Transverse colon (tissue), 4 donors: ENCODE measurements at regions not wholly inside any gene's neighbourhood (a gene's known extent, or its start where the extent isn't known, plus 50 kb on each side); places are given as distances from the start of the nearest gene placed in this dataset.

ENCODE experiments used
- EP300 ChIP-seq: sonication (generic); formaldehyde crosslinking; IDR thresholded peaks from one replicate; pipeline ENCODE4 v1.6.1; 2017; ENCODE audit warnings: antibody characterized with exemption, low read depth
- POLR2A ChIP-seq: fragments of 450-650 bp; IDR thresholded peaks from one replicate; pipeline ENCODE4 v1.6.1; 2016; ENCODE audit warnings: antibody characterized with exemption, mild to moderate bottlenecking, moderate library complexity
- POLR2AphosphoS5 ChIP-seq, 3 donors: sonication (generic); formaldehyde crosslinking; IDR thresholded peaks; one replicate each; pipeline ENCODE4 v1.6.1; 2016; ENCODE audit warnings: antibody characterized with exemption in 3 of 3
- TF ChIP-seq, protein P1 (sequence below), 5 experiments: fragments of 200-600 bp in 3 of 5; fragments of 450-650 bp in 2 of 5; sonication (generic) in 3 of 5; IDR thresholded peaks; 1 replicate in 2 of 5; 2 replicates in 3 of 5; pipeline ENCODE4 v1.5.1; 2016 to 2017; ENCODE audit warnings: antibody characterized with exemption in 5 of 5, inconsistent platforms in 3 of 5, mild to moderate bottlenecking in 2 of 5, moderate library complexity in 1 of 5

DNA sequence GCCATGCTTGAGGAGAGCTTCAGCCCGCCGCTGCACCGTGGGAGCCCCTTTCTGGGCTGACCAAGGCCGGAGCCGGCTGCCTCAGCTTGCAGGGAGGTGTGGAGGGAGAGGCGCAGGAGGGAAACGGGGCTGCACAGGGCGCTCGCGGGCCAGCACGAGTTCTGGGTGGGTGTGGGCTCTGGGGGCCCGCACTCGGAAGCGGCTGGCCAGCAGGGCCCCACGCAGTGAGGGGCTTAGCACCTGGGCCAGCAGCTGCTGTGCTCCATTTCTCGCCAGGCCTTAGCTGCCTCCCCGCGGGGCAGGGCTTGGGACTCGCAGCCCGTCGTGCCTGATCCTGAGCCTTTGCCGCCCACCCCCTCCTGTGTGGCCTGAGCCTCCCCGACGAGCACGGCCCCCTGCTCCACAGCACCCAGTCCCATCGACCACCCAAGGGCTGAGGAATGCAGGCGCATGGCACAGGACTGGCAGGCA, 1554.0 kb downstream of the KCNT2 start:
- TF ChIP-seq, protein P1, sequence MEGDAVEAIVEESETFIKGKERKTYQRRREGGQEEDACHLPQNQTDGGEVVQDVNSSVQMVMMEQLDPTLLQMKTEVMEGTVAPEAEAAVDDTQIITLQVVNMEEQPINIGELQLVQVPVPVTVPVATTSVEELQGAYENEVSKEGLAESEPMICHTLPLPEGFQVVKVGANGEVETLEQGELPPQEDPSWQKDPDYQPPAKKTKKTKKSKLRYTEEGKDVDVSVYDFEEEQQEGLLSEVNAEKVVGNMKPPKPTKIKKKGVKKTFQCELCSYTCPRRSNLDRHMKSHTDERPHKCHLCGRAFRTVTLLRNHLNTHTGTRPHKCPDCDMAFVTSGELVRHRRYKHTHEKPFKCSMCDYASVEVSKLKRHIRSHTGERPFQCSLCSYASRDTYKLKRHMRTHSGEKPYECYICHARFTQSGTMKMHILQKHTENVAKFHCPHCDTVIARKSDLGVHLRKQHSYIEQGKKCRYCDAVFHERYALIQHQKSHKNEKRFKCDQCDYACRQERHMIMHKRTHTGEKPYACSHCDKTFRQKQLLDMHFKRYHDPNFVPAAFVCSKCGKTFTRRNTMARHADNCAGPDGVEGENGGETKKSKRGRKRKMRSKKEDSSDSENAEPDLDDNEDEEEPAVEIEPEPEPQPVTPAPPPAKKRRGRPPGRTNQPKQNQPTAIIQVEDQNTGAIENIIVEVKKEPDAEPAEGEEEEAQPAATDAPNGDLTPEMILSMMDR (IDR thresholded peaks at IDR 0.05): no peak
- no peak for TF ChIP-seq POLR2AphosphoS5 (IDR thresholded peaks at IDR 0.05)
- TF ChIP-seq POLR2A: no peak
- no peak for TF ChIP-seq EP300
